HEK293 (cell line): ENCODE measurements at regions not wholly inside any gene's neighbourhood (a gene's known extent, or its start where the extent isn't known, plus 50 kb on each side); places are given as distances from the start of the nearest gene placed in this dataset.

Source experiments
- CTCF ChIP-seq: fragments of 450-650 bp; formaldehyde crosslinking; IDR thresholded peaks from 2 replicates; pipeline ENCODE4 v1.5.1; 2016; ENCODE audit warnings: missing biosample characterization, missing genetic modification characterization
- KLF16 ChIP-seq: fragments of 450-650 bp; formaldehyde crosslinking; IDR thresholded peaks from 2 replicates; pipeline ENCODE4 v1.5.1; 2017; ENCODE audit warnings: missing biosample characterization, missing genetic modification characterization
- ZNF274 ChIP-seq, 2 experiments: fragments of 200-500 bp in 1 of 2; fragments of 450-650 bp in 1 of 2; sonication (Bioruptor generic) in 1 of 2; formaldehyde crosslinking in 1 of 2; IDR thresholded peaks; 2 replicates each; pipeline versions ENCODE4 v1.5.1 to v1.6.1; 2014 to 2016; ENCODE audit warnings: borderline replicate concordance in 1 of 2, inconsistent platforms in 1 of 2, low read length in 1 of 2, missing biosample characterization in 1 of 2, missing genetic modification characterization in 1 of 2

GRCh38 chr3:66099541-66100065 is 60.9 kb upstream of the MAGI1 start:
- no peak for TF ChIP-seq KLF16 (tag by site-specific recombination)
- TF ChIP-seq CTCF (tag by site-specific recombination): no peak
- no peak for TF ChIP-seq ZNF274 (IDR thresholded peaks at IDR 0.05; ENCODE audit: low read length)
- TF ChIP-seq ZNF274 (tag by site-specific recombination; IDR thresholded peaks at IDR 0.05; ENCODE audit: borderline replicate concordance): no peak
